ENCODE measurements at regions not wholly inside any gene's neighbourhood (a gene's known extent, or its start where the extent isn't known, plus 50 kb on each side); places are given as distances from the start of the nearest gene placed in this dataset.

GRCh38 chr4:116877069-116877468 is 208.3 kb downstream of the TRAM1L1 start:
- no peak for TF ChIP-seq CTCF (conservative IDR thresholded peaks at IDR 0.05)
- H3K9me3 ChIP-seq (ENCODE audit: control insufficient read depth, low read depth, low read length): no peaks in the 10 kb centered on the region
- no peak overlapping the region for H3T11ph ChIP-seq (ENCODE audit: low read length)
- H3K27ac Mint-ChIP-seq: no peak overlapping the region
- no peaks in the 10 kb centered on the region for H3K4me1 Mint-ChIP-seq
- no peaks in the 10 kb centered on the region for H3K79me2 ChIP-seq (ENCODE audit: insufficient read depth, low read length)
- H3K9me3 Mint-ChIP-seq: no peaks in the 10 kb centered on the region
- H3K23ac ChIP-seq (ENCODE audit: insufficient read length, low read depth, low read length): no peak overlapping the region
- no peak overlapping the region for H3K4ac ChIP-seq (ENCODE audit: low read depth, low read length)
- no peak overlapping the region for H2BK15ac ChIP-seq (ENCODE audit: low read depth, low read length)
- no peak overlapping the region for H4K5ac ChIP-seq (ENCODE audit: insufficient read length, low read depth, low read length)
- H3K9ac ChIP-seq (ENCODE audit: extremely low read depth, insufficient read length, low read length): no peak overlapping the region
- no peaks in the 10 kb centered on the region for H3K36me3 Mint-ChIP-seq (ENCODE audit: insufficient read depth in 1 of 3, low read depth in 3 of 3)
- no peak overlapping the region for H4K91ac ChIP-seq (ENCODE audit: insufficient read length, low read depth, low read length)
- H2AK5ac ChIP-seq (ENCODE audit: insufficient read length, low read length): no peak overlapping the region
- WGBS (ENCODE audit: extremely low coverage, insufficient read length, low lambda C conversion rate): no CpG with 5 or more reads among the region's 1 CpG
- no peak overlapping the region for H3K18ac ChIP-seq (ENCODE audit: insufficient read length, low read depth, low read length)
- H2BK20ac ChIP-seq (ENCODE audit: low read depth, low read length, poor library complexity, severe bottlenecking): no peak overlapping the region
- H3K4me3 Mint-ChIP-seq: no peak overlapping the region
- H3K4me2 ChIP-seq (ENCODE audit: insufficient read depth, insufficient read length, low read length): no peak overlapping the region
- H3K14ac ChIP-seq (ENCODE audit: insufficient read depth, low read length): no peak overlapping the region
- no peaks in the 10 kb centered on the region for H3K27me3 Mint-ChIP-seq (ENCODE audit: low read depth)
- H4K20me1 ChIP-seq (ENCODE audit: control insufficient read depth, insufficient read depth, insufficient read length): no peaks in the 10 kb centered on the region
- H3K4me1 ChIP-seq (ENCODE audit: insufficient read depth, low read length): no peaks in the 10 kb centered on the region
- no peak overlapping the region for H4K8ac ChIP-seq (replicated peaks; ENCODE audit: insufficient read length, low read depth, low read length)
- no peak overlapping the region for H2BK5ac ChIP-seq (ENCODE audit: insufficient read length, low read length)
- no peak overlapping the region for H2BK12ac ChIP-seq (ENCODE audit: insufficient read length, low read depth, low read length)
- H3K27ac ChIP-seq (ENCODE audit: insufficient read length, low read depth, low read length): no peak overlapping the region
- H3K79me1 ChIP-seq (ENCODE audit: insufficient read depth, low read depth, low read length, poor library complexity, severe bottlenecking): no peaks in the 10 kb centered on the region
- H2AFZ ChIP-seq (ENCODE audit: low read length): no peak overlapping the region
- no peaks in the 10 kb centered on the region for H3K27me3 ChIP-seq (ENCODE audit: insufficient read depth, low read length)
- no peak overlapping the region for H2BK120ac ChIP-seq (ENCODE audit: low read depth, low read length, poor library complexity, severe bottlenecking)
- H3K23me2 ChIP-seq (ENCODE audit: insufficient read length, low read depth, low read length, poor library complexity, severe bottlenecking): no peaks in the 10 kb centered on the region
- DNase-seq: no peak
- no peak overlapping the region for H3K56ac ChIP-seq (ENCODE audit: insufficient read length, low read depth, low read length)
